PC-9 (cell line): ENCODE measurements at regions not wholly inside any gene's neighbourhood (a gene's known extent, or its start where the extent isn't known, plus 50 kb on each side); places are given as distances from the start of the nearest gene placed in this dataset.

Experiments
- EZH2 ChIP-seq: fragments of 200-600 bp; sonication (generic); IDR thresholded peaks from 2 replicates; pipeline ENCODE4 v1.8.0; 2017; ENCODE audit warnings: antibody characterized with exemption, low read depth
- TF ChIP-seq, protein P1 (sequence below): fragments of 200-600 bp; sonication (generic); conservative IDR thresholded peaks from 2 replicates; pipeline ENCODE4 v1.6.1; 2017; ENCODE audit warnings: mixed run types, antibody characterized with exemption, mild to moderate bottlenecking, moderate library complexity

GRCh38 chr16:73326221-73326620, 278.3 kb upstream of the ZFHX3 start:
- TF ChIP-seq, protein P1, sequence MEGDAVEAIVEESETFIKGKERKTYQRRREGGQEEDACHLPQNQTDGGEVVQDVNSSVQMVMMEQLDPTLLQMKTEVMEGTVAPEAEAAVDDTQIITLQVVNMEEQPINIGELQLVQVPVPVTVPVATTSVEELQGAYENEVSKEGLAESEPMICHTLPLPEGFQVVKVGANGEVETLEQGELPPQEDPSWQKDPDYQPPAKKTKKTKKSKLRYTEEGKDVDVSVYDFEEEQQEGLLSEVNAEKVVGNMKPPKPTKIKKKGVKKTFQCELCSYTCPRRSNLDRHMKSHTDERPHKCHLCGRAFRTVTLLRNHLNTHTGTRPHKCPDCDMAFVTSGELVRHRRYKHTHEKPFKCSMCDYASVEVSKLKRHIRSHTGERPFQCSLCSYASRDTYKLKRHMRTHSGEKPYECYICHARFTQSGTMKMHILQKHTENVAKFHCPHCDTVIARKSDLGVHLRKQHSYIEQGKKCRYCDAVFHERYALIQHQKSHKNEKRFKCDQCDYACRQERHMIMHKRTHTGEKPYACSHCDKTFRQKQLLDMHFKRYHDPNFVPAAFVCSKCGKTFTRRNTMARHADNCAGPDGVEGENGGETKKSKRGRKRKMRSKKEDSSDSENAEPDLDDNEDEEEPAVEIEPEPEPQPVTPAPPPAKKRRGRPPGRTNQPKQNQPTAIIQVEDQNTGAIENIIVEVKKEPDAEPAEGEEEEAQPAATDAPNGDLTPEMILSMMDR, result no peak
- TF ChIP-seq EZH2, result no peak
